ENCODE measurements at regions not wholly inside any gene's neighbourhood (a gene's known extent, or its start where the extent isn't known, plus 50 kb on each side); places are given as distances from the start of the nearest gene placed in this dataset.

- TF ChIP-seq BHLHE40 (IDR thresholded peaks at IDR 0.05; ENCODE audit: low read depth, low read length) (no peak), RCOR1 (IDR thresholded peaks at IDR 0.05; ENCODE audit: low read depth, low read length) (no peak), MAFK (IDR thresholded peaks at IDR 0.05; ENCODE audit: partially characterized antibody) (no peak), HOXB5 (CRISPR knock-in tag; IDR thresholded peaks at IDR 0.05) (no peak), FOSB (CRISPR knock-in tag; IDR thresholded peaks at IDR 0.05) (no peak)
- H3K4me3 ChIP-seq = no peak overlapping the region
- WGBS (ENCODE audit: missing lambda C conversion rate) = 61% methylated on average over 3 of the region's 3 CpGs
- no peak for DNase-seq (ENCODE audit: low read depth in 1 of 2, low spot score in 1 of 2)
- FAIRE-seq = no peak
- no peak overlapping the region for H3K4me2 ChIP-seq
- no peaks in the 10 kb centered on the region for H3K4me1 ChIP-seq
- H3K27ac ChIP-seq = no peak overlapping the region
- ChIA-PET POLR2A (no interaction called here), CTCF (no interaction called here)
- ATAC-seq = no peak; a peak in 1 of 6 replicates
- H3K9me3 ChIP-seq = peaks cover 6% of the 10 kb centered on the region; the same call in 1 of the 3 replicates
Measured at GRCh38 chr12:83641789-83642188, 955.1 kb downstream of the TMTC2 start.

DNA sequence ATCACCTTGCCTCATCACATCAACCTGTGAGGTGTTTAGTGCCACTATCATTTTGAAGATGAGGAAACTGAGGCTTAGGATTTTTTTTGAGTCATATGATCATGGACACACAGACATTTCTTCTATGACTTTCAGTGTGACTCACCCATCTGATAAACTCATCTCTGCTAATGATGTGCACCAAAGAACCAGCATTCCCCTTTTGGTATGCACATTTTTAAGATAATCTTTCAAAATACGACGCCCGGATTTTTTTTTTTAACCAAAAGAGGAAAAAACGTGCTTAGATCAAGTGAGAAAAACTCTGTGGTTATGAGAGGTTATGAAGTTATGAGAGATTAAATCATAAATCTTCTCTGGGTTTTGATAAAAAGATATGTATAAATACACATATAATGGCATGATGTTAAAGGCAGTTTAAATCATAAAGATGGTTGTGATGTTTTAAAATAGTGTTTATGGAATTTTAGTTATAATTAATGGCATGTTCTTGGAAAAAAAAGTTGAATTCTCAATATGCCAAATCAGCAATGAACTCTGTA is 948.1 kb downstream of the TMTC2 start:
- DNase-seq (ENCODE audit: low read depth in 1 of 2, low spot score in 1 of 2) (no peak), ATAC-seq (no peak), FAIRE-seq (no peak)
- ChIA-PET POLR2A (no interaction called here), CTCF (no interaction called here)
- Histone ChIP-seq H3K4me1 (no peaks in the 10 kb centered on the region), H3K4me2 (no peak overlapping the region), H3K4me3 (no peak overlapping the region), H3K9me3 (no peaks in the 10 kb centered on the region), H3K27ac (no peak overlapping the region)
- 49% methylated on average over 4 of the region's 4 CpGs for WGBS (ENCODE audit: missing lambda C conversion rate)
- no peak for TF ChIP-seq MAZ (IDR thresholded peaks at IDR 0.05; ENCODE audit: borderline replicate concordance, low read depth, low read length)
- no peak for TF ChIP-seq KDM5A (IDR thresholded peaks at IDR 0.05)
- TF ChIP-seq POLR2AphosphoS2 (conservative IDR thresholded peaks at IDR 0.05; ENCODE audit: low read length) = no peak

DNA sequence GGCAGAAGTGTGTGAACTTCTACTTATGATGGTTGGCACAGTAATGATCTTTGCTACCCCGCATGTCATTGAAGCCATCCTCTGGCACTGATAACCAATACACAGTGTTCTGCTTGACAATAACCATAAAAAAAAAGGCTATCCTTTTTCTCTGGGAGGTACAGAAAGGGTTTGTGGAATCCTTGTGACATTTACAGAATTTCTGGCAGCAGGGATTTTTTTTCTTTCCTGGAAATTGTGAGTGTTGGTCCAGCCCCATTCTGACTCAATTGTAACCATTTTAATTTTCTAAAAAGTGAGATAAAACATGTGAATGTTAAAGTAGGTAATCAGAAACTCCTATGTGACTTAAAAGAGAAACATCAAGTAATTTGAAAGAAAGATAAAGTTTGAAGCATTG is 943.8 kb downstream of the TMTC2 start:
- no peaks in the 10 kb centered on the region for H3K9me3 ChIP-seq
- ATAC-seq (no peak), FAIRE-seq (no peak), DNase-seq (ENCODE audit: low read depth in 1 of 2, low spot score in 1 of 2) (no peak)
- CTCF ChIA-PET = no interaction called here
- H3K27ac ChIP-seq = no peak overlapping the region
- H3K4me3 ChIP-seq = no peak overlapping the region
- POLR2A ChIA-PET = no interaction called here
- no peak overlapping the region for H3K4me2 ChIP-seq
- 38% methylated on average over 1 of the region's 1 CpG for WGBS (ENCODE audit: missing lambda C conversion rate)
- no peak for TF ChIP-seq HES2 (IDR thresholded peaks at IDR 0.05)
- no peak for TF ChIP-seq CEBPB (IDR thresholded peaks at IDR 0.05)
- no peak for TF ChIP-seq SMC3 (IDR thresholded peaks at IDR 0.05)
- TF ChIP-seq PHF8 (IDR thresholded peaks at IDR 0.05; ENCODE audit: borderline replicate concordance, low read depth) = no peak
- no peak for TF ChIP-seq TP53 (CRISPR knock-in tag; IDR thresholded peaks at IDR 0.05)
- no peak for TF ChIP-seq JUN (IDR thresholded peaks at IDR 0.05)
- TF ChIP-seq RARB (CRISPR knock-in tag; IDR thresholded peaks at IDR 0.05) = no peak
- TF ChIP-seq MAX (IDR thresholded peaks at IDR 0.05) = no peak
- no peaks in the 10 kb centered on the region for H3K4me1 ChIP-seq

DNA sequence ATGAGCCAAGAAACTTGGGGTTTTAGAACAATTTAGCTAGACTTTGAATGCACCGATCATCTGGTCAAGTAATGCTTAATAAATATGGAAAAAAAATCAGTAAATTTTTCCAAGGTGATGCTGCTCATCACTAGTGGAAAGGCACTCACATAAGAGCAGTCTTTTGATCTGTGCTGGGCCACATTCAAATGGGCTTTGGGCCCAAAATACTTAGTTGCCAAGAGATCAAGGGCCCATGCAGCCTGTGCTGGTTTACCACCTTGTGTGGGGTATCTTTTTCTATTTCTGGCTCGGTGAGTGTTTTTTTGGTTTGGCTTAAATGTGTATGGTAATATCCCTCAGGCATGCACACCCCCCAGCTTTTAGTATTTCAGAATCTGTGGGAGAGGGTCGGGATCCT is 943.2 kb downstream of the TMTC2 start:
- Histone ChIP-seq H3K27ac (no peak overlapping the region), H3K4me2 (no peak overlapping the region), H3K9me3 (no peaks in the 10 kb centered on the region), H3K4me1 (no peaks in the 10 kb centered on the region), H3K4me3 (no peak overlapping the region)
- CTCF ChIA-PET = no interaction called here
- TF ChIP-seq, protein P1, sequence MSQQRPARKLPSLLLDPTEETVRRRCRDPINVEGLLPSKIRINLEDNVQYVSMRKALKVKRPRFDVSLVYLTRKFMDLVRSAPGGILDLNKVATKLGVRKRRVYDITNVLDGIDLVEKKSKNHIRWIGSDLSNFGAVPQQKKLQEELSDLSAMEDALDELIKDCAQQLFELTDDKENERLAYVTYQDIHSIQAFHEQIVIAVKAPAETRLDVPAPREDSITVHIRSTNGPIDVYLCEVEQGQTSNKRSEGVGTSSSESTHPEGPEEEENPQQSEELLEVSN (IDR thresholded peaks at IDR 0.05; ENCODE audit: borderline replicate concordance, low read depth) = no peak
- TF ChIP-seq MAX (IDR thresholded peaks at IDR 0.05) = no peak
- TF ChIP-seq, protein P2, sequence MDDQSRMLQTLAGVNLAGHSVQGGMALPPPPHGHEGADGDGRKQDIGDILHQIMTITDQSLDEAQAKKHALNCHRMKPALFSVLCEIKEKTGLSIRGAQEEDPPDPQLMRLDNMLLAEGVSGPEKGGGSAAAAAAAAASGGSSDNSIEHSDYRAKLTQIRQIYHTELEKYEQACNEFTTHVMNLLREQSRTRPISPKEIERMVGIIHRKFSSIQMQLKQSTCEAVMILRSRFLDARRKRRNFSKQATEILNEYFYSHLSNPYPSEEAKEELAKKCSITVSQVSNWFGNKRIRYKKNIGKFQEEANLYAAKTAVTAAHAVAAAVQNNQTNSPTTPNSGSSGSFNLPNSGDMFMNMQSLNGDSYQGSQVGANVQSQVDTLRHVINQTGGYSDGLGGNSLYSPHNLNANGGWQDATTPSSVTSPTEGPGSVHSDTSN (IDR thresholded peaks at IDR 0.05) = no peak
- no peak for TF ChIP-seq RFX5 (IDR thresholded peaks at IDR 0.05)
- no peak for TF ChIP-seq ZFP36 (IDR thresholded peaks at IDR 0.05; ENCODE audit: borderline replicate concordance, partially characterized antibody)
- TF ChIP-seq, protein P3, sequence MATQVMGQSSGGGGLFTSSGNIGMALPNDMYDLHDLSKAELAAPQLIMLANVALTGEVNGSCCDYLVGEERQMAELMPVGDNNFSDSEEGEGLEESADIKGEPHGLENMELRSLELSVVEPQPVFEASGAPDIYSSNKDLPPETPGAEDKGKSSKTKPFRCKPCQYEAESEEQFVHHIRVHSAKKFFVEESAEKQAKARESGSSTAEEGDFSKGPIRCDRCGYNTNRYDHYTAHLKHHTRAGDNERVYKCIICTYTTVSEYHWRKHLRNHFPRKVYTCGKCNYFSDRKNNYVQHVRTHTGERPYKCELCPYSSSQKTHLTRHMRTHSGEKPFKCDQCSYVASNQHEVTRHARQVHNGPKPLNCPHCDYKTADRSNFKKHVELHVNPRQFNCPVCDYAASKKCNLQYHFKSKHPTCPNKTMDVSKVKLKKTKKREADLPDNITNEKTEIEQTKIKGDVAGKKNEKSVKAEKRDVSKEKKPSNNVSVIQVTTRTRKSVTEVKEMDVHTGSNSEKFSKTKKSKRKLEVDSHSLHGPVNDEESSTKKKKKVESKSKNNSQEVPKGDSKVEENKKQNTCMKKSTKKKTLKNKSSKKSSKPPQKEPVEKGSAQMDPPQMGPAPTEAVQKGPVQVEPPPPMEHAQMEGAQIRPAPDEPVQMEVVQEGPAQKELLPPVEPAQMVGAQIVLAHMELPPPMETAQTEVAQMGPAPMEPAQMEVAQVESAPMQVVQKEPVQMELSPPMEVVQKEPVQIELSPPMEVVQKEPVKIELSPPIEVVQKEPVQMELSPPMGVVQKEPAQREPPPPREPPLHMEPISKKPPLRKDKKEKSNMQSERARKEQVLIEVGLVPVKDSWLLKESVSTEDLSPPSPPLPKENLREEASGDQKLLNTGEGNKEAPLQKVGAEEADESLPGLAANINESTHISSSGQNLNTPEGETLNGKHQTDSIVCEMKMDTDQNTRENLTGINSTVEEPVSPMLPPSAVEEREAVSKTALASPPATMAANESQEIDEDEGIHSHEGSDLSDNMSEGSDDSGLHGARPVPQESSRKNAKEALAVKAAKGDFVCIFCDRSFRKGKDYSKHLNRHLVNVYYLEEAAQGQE (IDR thresholded peaks at IDR 0.05) = no peak
- 12% methylated on average over 3 of the region's 3 CpGs for WGBS (ENCODE audit: missing lambda C conversion rate)
- no peak for ATAC-seq
- DNase-seq (ENCODE audit: low read depth in 1 of 2, low spot score in 1 of 2) = no peak
- POLR2A ChIA-PET = no interaction called here
- FAIRE-seq = no peak

All from A549 (cell line).